ENCODE measurements at regions not wholly inside any gene's neighbourhood (a gene's known extent, or its start where the extent isn't known, plus 50 kb on each side); places are given as distances from the start of the nearest gene placed in this dataset.
"Not testable (repeated sequence)": the region's sequence is repeated elsewhere in the genome, so short reads cannot be mapped to it uniquely, and the experiment has no call there.

DNA sequence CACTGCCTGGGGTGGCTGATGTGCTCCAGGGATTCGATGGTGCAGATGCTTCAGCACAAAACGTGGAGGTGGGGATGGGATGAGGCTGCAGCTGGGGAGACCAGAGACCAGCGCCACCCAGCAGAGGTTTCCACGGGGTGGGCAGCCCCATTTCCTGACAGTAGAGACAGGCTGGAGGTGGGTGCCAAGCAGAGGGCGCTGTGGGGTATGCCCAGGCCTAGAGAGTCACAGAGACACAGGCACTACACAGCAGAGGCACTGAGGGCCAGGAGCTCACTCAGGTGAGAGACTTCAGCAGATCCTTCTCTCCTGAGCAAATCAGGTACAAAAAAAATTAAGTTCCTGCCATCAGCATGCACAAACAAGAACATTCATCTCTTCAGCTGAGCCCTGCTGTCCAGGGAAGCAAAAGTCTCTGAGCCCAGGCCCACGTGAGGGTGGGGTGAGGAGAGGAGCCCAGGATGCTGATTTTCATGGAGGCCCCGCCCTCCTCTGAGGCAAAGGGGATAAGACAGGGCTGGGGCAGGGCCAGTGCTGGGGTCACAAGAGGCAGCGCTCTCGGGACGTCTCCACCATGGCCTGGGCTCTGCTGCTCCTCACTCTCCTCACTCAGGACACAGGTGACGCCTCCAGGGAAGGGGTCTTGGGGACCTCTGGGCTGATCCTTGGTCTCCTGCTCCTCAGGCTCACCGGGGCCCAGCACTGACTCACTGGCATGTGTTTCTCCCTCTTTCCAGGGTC lies 53.1 kb downstream of the GGTLC2 start:
- Mint-ChIP-seq H3K27me3 (ENCODE audit: low read depth) (peaks cover 36% of the 10 kb centered on the region), H3K9me3 (ENCODE audit: low read depth) (no peaks in the 10 kb centered on the region), H3K4me1 (ENCODE audit: low read depth) (peaks cover 6% of the 10 kb centered on the region), H3K4me3 (ENCODE audit: unreplicated experiment) (no peak overlapping the region), H3K36me3 (ENCODE audit: low read depth) (no peaks in the 10 kb centered on the region), H3K27ac (ENCODE audit: unreplicated experiment) (no peak overlapping the region)
- no peak for DNase-seq (ENCODE audit: low spot score)
- TF ChIP-seq CTCF (IDR thresholded peaks at IDR 0.05) = no peak

DNA sequence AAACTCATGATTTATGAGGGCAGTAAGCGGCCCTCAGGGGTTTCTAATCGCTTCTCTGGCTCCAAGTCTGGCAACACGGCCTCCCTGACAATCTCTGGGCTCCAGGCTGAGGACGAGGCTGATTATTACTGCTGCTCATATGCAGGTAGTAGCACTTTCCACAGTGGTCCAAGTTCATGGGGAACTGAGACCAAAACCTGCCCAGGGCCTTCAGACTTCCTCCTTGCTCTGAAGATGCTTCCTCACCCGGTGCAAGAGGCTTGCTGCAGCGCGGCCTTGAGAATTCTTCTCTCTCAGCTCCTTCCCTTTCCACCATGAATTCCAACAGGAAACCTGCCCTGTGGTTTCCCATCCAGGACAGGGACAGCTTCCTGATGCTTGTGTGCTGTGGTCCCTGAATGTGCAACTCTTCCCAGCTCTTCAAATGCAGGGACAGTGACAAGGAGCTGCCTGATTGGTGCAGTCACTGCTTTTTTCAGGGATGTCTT lies 53.9 kb downstream of the GGTLC2 start:
- no peak for TF ChIP-seq CTCF (IDR thresholded peaks at IDR 0.05)
- Mint-ChIP-seq H3K4me1 (ENCODE audit: low read depth) (peaks cover 3% of the 10 kb centered on the region), H3K27me3 (ENCODE audit: low read depth) (peaks cover 32% of the 10 kb centered on the region), H3K4me3 (ENCODE audit: unreplicated experiment) (no peak overlapping the region), H3K36me3 (ENCODE audit: low read depth) (no peaks in the 10 kb centered on the region), H3K27ac (ENCODE audit: unreplicated experiment) (no peak overlapping the region), H3K9me3 (ENCODE audit: low read depth) (no peaks in the 10 kb centered on the region)
- no peak for DNase-seq (ENCODE audit: low spot score)

DNA sequence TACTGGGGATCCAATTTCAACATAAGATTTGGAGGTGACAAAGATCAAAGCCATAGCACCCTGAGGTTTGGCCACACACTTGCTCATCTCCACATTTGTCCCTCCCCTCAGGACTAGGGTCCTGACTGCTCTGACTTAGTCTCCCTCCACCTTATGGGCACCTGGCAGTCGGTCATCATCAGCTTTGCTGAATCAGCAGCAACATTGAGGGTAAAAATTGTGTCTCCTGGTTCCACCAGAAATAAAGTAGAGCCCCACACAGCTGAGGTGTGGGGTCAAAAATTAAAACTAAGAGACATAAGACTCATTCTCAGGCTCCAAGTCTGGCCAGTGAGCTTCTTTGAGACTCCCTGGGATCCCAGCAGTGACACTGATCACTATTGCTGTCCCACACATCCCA lies 56.2 kb downstream of the GGTLC2 start:
- Mint-ChIP-seq H3K27me3 (ENCODE audit: low read depth) (peaks cover 31% of the 10 kb centered on the region), H3K27ac (ENCODE audit: unreplicated experiment) (no peak overlapping the region), H3K4me1 (ENCODE audit: low read depth) (no peaks in the 10 kb centered on the region), H3K36me3 (ENCODE audit: low read depth) (no peaks in the 10 kb centered on the region), H3K9me3 (ENCODE audit: low read depth) (no peaks in the 10 kb centered on the region), H3K4me3 (ENCODE audit: unreplicated experiment) (no peak overlapping the region)
- TF ChIP-seq CTCF (IDR thresholded peaks at IDR 0.05) = no peak
- no peak for DNase-seq (ENCODE audit: low spot score)

DNA sequence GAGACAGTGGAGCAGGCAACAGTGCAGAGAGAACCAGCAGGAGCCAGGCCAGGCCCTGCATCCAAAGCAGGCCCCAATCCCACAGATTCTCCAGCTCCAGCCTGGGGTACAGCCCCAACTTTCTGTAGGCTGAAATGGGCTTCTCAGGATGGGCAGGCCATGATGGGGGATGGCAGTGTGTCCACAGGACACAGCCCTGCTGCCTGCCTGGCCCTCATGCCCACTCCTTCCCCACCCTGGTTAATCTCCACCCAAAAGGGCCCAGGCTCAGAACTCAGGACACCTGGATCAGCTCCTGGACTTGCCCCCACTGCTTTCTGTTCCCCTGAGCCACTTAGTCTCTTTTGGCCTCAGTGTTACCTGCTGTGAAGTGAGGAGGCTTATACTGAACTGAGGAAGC lies 57.1 kb downstream of the GGTLC2 start:
- not testable (repeated sequence) for H3K27ac Mint-ChIP-seq (ENCODE audit: unreplicated experiment); H3K4me3 Mint-ChIP-seq (ENCODE audit: unreplicated experiment); DNase-seq (ENCODE audit: low spot score); H3K9me3 Mint-ChIP-seq (ENCODE audit: low read depth); H3K4me1 Mint-ChIP-seq (ENCODE audit: low read depth); H3K36me3 Mint-ChIP-seq (ENCODE audit: low read depth)
- H3K27me3 Mint-ChIP-seq (ENCODE audit: low read depth) = peaks cover 32% of the 10 kb centered on the region

- Mint-ChIP-seq H3K4me1 (ENCODE audit: low read depth) (no peaks in the 10 kb centered on the region), H3K4me3 (ENCODE audit: unreplicated experiment) (no peak overlapping the region), H3K27ac (ENCODE audit: unreplicated experiment) (no peak overlapping the region), H3K36me3 (ENCODE audit: low read depth) (no peaks in the 10 kb centered on the region), H3K27me3 (ENCODE audit: low read depth) (peaks cover 38% of the 10 kb centered on the region), H3K9me3 (ENCODE audit: low read depth) (no peaks in the 10 kb centered on the region)
- TF ChIP-seq CTCF (IDR thresholded peaks at IDR 0.05) = peak; percentile 23
- DNase-seq (ENCODE audit: low spot score) = no peak
Measured at GRCh38 chr22:22702237-22703202, 58.1 kb downstream of the GGTLC2 start.
